GM23248 (cell line): ENCODE measurements at regions not wholly inside any gene's neighbourhood (a gene's known extent, or its start where the extent isn't known, plus 50 kb on each side); places are given as distances from the start of the nearest gene placed in this dataset.

ENCODE experiments used
- DNase-seq: peaks from one replicate; pipeline ENCODE4 v3.0.0-alpha.2; 2015
- H2AFZ ChIP-seq: fragments of 200-600 bp; sonication (generic); 2 replicates; pipeline ENCODE4 v1.6.1; 2016; ENCODE audit warnings: antibody characterized with exemption
- H3F3A ChIP-seq: fragments of 200-600 bp; sonication (generic); 2 replicates; pipeline ENCODE4 v1.6.1; 2016; ENCODE audit warnings: mild to moderate bottlenecking, antibody characterized with exemption, mixed run types; ENCODE audit not compliant: insufficient read depth
- H3K27ac ChIP-seq: fragments of 200-600 bp; sonication (generic); 2 replicates; pipeline ENCODE4 v1.5.1; 2016; ENCODE audit warnings: mild to moderate bottlenecking
- H3K27me3 ChIP-seq: fragments of 200-600 bp; sonication (generic); replicated peaks from 2 replicates; pipeline ENCODE4 v1.6.1; 2016; ENCODE audit warnings: mild to moderate bottlenecking; ENCODE audit not compliant: insufficient read depth
- H3K36me3 ChIP-seq: fragments of 200-600 bp; sonication (generic); 2 replicates; pipeline ENCODE4 v1.6.1; 2016; ENCODE audit warnings: low read depth, mild to moderate bottlenecking
- H3K4me1 ChIP-seq: fragments of 200-600 bp; sonication (generic); 2 replicates; pipeline ENCODE4 v1.6.1; 2016; ENCODE audit warnings: mild to moderate bottlenecking; ENCODE audit not compliant: insufficient read depth
- H3K4me2 ChIP-seq: fragments of 200-600 bp; sonication (generic); one replicate; pipeline ENCODE4 v1.6.1; 2016; ENCODE audit warnings: mild to moderate bottlenecking; ENCODE audit not compliant: unreplicated experiment
- H3K4me3 ChIP-seq: fragments of 200-600 bp; sonication (generic); 2 replicates; pipeline ENCODE4 v1.5.1; 2016; ENCODE audit warnings: mild to moderate bottlenecking
- H3K79me2 ChIP-seq: fragments of 200-600 bp; sonication (generic); 2 replicates; pipeline ENCODE4 v1.6.1; 2016; ENCODE audit warnings: mild to moderate bottlenecking; ENCODE audit not compliant: insufficient read depth
- H3K9ac ChIP-seq: fragments of 200-600 bp; sonication (generic); 2 replicates; pipeline ENCODE4 v1.6.1; 2016; ENCODE audit warnings: mild to moderate bottlenecking
- H3K9me2 ChIP-seq: fragments of 200-600 bp; sonication (generic); 2 replicates; pipeline ENCODE4 v1.6.1; 2016; ENCODE audit warnings: mixed run types, mild to moderate bottlenecking, moderate library complexity; ENCODE audit not compliant: insufficient read depth
- H3K9me3 ChIP-seq: fragments of 200-600 bp; sonication (generic); one replicate; pipeline ENCODE4 v1.6.1; 2017; ENCODE audit warnings: low read depth
- H4K20me1 ChIP-seq: fragments of 200-600 bp; sonication (generic); 2 replicates; pipeline ENCODE4 v1.6.0; 2016; ENCODE audit not compliant: insufficient read depth
- EZH2 ChIP-seq: fragments of 200-600 bp; sonication (generic); IDR thresholded peaks from 2 replicates; pipeline ENCODE4 v1.6.1; 2018; ENCODE audit warnings: antibody characterized with exemption, mild to moderate bottlenecking; ENCODE audit not compliant: insufficient read depth, poor library complexity, severe bottlenecking
- EZH2phosphoT487 ChIP-seq: fragments of 200-600 bp; sonication (generic); IDR thresholded peaks from 2 replicates; pipeline ENCODE4 v1.6.1; 2018; ENCODE audit warnings: antibody characterized with exemption, moderate library complexity, mild to moderate bottlenecking, low read depth; ENCODE audit not compliant: insufficient read depth
- WGBS, 2 experiments: methylation state at CpG; one replicate each; pipeline ENCODE4 v1.1.6; 2015 to 2017; ENCODE audit warnings: low lambda C conversion rate in 2 of 2, low coverage in 1 of 2; ENCODE audit errors: missing lambda C conversion rate in 2 of 2; 5-methylcytosine and 5-hydroxymethylcytosine counted together
- in situ Hi-C: fragments of 300-500 bp; cut with MboI; formaldehyde crosslinking; loops from 2 replicates; pipeline ENCODE4 v1.15.0; 2020

- Histone ChIP-seq H3K4me1 (no peaks in the 10 kb centered on the region), H3K36me3 (no peaks in the 10 kb centered on the region), H3K27me3 (no peaks in the 10 kb centered on the region), H3K9me2 (no peaks in the 10 kb centered on the region), H3F3A (no peaks in the 10 kb centered on the region), H3K9ac (no peak overlapping the region), H3K4me3 (no peak overlapping the region), H4K20me1 (no peaks in the 10 kb centered on the region), H3K79me2 (no peaks in the 10 kb centered on the region), H3K27ac (no peak overlapping the region), H2AFZ (no peak overlapping the region), H3K4me2 (no peak overlapping the region), H3K9me3 (no peaks in the 10 kb centered on the region)
- WGBS, 2 experiments, result 22 to 24% methylated on average over 10 of the region's 10 CpGs
- no peak for TF ChIP-seq EZH2
- no peak for TF ChIP-seq EZH2phosphoT487
- in situ Hi-C loops, result no loop called here
- DNase-seq, result no peak
These were observed 135.3 kb upstream of the COBL start for GRCh38 chr7:51451751-51452476.

- no peaks in the 10 kb centered on the region for H3K79me2 ChIP-seq
- no peaks in the 10 kb centered on the region for H3F3A ChIP-seq
- H3K4me2 ChIP-seq, result no peak overlapping the region
- in situ Hi-C loops, result no loop called here
- H3K4me3 ChIP-seq, result no peak overlapping the region
- no peaks in the 10 kb centered on the region for H3K27me3 ChIP-seq
- DNase-seq, result no peak
- no peak for TF ChIP-seq EZH2
- no peak for TF ChIP-seq EZH2phosphoT487
- H3K36me3 ChIP-seq, result no peaks in the 10 kb centered on the region
- H3K4me1 ChIP-seq, result no peaks in the 10 kb centered on the region
- no peak overlapping the region for H3K9ac ChIP-seq
- WGBS, 2 experiments, result 29 to 43% methylated on average over 6 of the region's 6 CpGs
- no peaks in the 10 kb centered on the region for H3K9me3 ChIP-seq
- H4K20me1 ChIP-seq, result no peaks in the 10 kb centered on the region
- no peak overlapping the region for H3K27ac ChIP-seq
- H2AFZ ChIP-seq, result no peak overlapping the region
- no peaks in the 10 kb centered on the region for H3K9me2 ChIP-seq
These were observed 133.9 kb upstream of the COBL start for GRCh38 chr7:51450541-51450940.

- WGBS, 2 experiments, result 24 to 36% methylated on average over 5 of the region's 5 CpGs
- no peaks in the 10 kb centered on the region for H3K4me1 ChIP-seq
- H3K4me3 ChIP-seq, result no peak overlapping the region
- no peak overlapping the region for H3K4me2 ChIP-seq
- H3K9me2 ChIP-seq, result no peaks in the 10 kb centered on the region
- no peak overlapping the region for H2AFZ ChIP-seq
- no peaks in the 10 kb centered on the region for H4K20me1 ChIP-seq
- no peaks in the 10 kb centered on the region for H3K9me3 ChIP-seq
- DNase-seq, result no peak
- no peaks in the 10 kb centered on the region for H3K27me3 ChIP-seq
- H3K9ac ChIP-seq, result no peak overlapping the region
- no peak overlapping the region for H3K27ac ChIP-seq
- in situ Hi-C loops, result no loop called here
- TF ChIP-seq EZH2, result no peak
- no peak for TF ChIP-seq EZH2phosphoT487
- H3K36me3 ChIP-seq, result no peaks in the 10 kb centered on the region
- H3K79me2 ChIP-seq, result no peaks in the 10 kb centered on the region
- H3F3A ChIP-seq, result no peaks in the 10 kb centered on the region
These were observed 130.2 kb upstream of the COBL start for GRCh38 chr7:51446785-51447184.

- Histone ChIP-seq H3K79me2 (no peaks in the 10 kb centered on the region), H3K4me2 (no peak overlapping the region), H3K27ac (no peak overlapping the region), H3K36me3 (no peaks in the 10 kb centered on the region), H3F3A (no peaks in the 10 kb centered on the region), H3K4me1 (no peaks in the 10 kb centered on the region), H3K9ac (no peak overlapping the region), H3K9me2 (no peaks in the 10 kb centered on the region), H2AFZ (no peak overlapping the region), H4K20me1 (no peaks in the 10 kb centered on the region), H3K9me3 (no peaks in the 10 kb centered on the region), H3K27me3 (no peaks in the 10 kb centered on the region), H3K4me3 (no peak overlapping the region)
- DNase-seq, result no peak
- 16 to 20% methylated on average over 11 of the region's 11 CpGs for WGBS, 2 experiments
- in situ Hi-C loops, result no loop called here
- TF ChIP-seq EZH2 (no peak), EZH2phosphoT487 (no peak)
These were observed 129.7 kb upstream of the COBL start for GRCh38 chr7:51446356-51446755.
